Chondrocyte (in vitro differentiated cells): ENCODE measurements at regions not wholly inside any gene's neighbourhood (a gene's known extent, or its start where the extent isn't known, plus 50 kb on each side); places are given as distances from the start of the nearest gene placed in this dataset.

Experiments
- DNase-seq: peaks from one replicate; pipeline ENCODE4 v3.0.0; 2021; ENCODE audit warnings: mixed read lengths, low spot score
- H3K27ac Mint-ChIP-seq: one replicate; pipeline ENCODE4 v1.8.0; 2021; ENCODE audit warnings: mild to moderate bottlenecking, moderate library complexity, mixed read lengths; ENCODE audit not compliant: unreplicated experiment
- H3K27me3 Mint-ChIP-seq: 2 replicates; pipeline ENCODE4 v1.8.0; 2021; ENCODE audit warnings: low read depth, mixed read lengths
- H3K36me3 Mint-ChIP-seq: 2 replicates; pipeline ENCODE4 v1.8.0; 2021; ENCODE audit warnings: low read depth, mixed read lengths
- H3K4me1 Mint-ChIP-seq: 2 replicates; pipeline ENCODE4 v1.8.0; 2021; ENCODE audit warnings: low read depth, mild to moderate bottlenecking, mixed read lengths
- H3K4me3 Mint-ChIP-seq: one replicate; pipeline ENCODE4 v1.8.0; 2021; ENCODE audit warnings: mild to moderate bottlenecking, moderate library complexity, mixed read lengths; ENCODE audit not compliant: unreplicated experiment
- H3K9me3 Mint-ChIP-seq: 2 replicates; pipeline ENCODE4 v1.8.0; 2021; ENCODE audit warnings: low read depth, mixed read lengths
- CTCF ChIP-seq: fragments of 200-600 bp; sonication (generic); IDR thresholded peaks from 2 replicates; pipeline ENCODE4 v1.5.0; 2021; ENCODE audit warnings: antibody characterized with exemption, mild to moderate bottlenecking, moderate library complexity

DNA sequence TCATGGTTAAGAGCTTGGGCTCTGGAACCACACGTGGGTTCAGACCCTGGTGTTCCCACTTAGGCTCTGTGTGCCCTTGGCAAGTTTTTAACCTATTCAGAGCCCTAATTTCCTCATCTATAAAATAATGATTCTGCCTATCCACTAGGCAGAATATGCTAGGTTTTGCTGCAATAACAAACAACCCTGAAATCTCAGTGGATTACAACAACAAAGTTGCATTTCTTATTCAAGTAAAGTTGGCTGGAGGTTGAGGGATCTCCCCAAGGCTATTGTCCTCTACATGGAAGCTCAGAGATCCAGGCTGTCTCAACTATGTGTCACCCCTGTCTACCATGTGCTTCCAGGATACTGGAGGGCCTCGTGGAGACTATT, 275.4 kb upstream of the SIX2 start:
- Mint-ChIP-seq H3K4me1 (peaks cover 70% of the 10 kb centered on the region), H3K27ac (peak overlapping the region; percentile 94), H3K4me3 (no peak overlapping the region), H3K36me3 (peaks cover 1% of the 10 kb centered on the region), H3K9me3 (peaks cover 11% of the 10 kb centered on the region), H3K27me3 (no peaks in the 10 kb centered on the region)
- TF ChIP-seq CTCF = no peak
- no peak for DNase-seq

GRCh38 chr2:45283764-45284620, 274.7 kb upstream of the SIX2 start:
- Mint-ChIP-seq H3K27me3 (no peaks in the 10 kb centered on the region), H3K4me1 (peaks cover 70% of the 10 kb centered on the region), H3K27ac (peak overlapping the region; percentile 94), H3K4me3 (no peak overlapping the region), H3K9me3 (peaks cover 11% of the 10 kb centered on the region), H3K36me3 (peaks cover 1% of the 10 kb centered on the region)
- DNase-seq = no peak
- TF ChIP-seq CTCF = no peak

DNA sequence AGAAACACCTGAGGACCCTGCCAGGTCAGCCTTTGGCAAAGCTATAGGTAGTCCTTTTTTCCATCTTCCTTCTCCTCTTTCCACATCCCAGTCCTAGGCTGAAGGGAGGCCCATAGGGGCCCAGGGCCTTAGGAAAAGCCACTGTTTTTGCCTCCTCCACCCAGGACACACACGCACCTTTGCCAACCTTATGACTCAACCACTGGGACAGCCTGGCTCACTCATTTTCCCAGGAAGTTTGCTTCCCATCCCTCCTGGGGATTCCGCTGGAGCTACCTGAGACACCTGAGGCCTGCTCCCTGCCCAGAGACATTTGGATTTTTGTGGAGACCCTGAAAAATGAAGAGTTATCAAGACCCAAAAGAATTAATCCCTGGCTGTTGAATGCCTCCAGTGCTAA, 273.4 kb upstream of the SIX2 start:
- H3K9me3 Mint-ChIP-seq = peaks cover 11% of the 10 kb centered on the region
- no peak for DNase-seq
- peak overlapping the region; percentile 94 for H3K27ac Mint-ChIP-seq
- no peaks in the 10 kb centered on the region for H3K27me3 Mint-ChIP-seq
- no peak overlapping the region for H3K4me3 Mint-ChIP-seq
- H3K4me1 Mint-ChIP-seq = peaks cover 70% of the 10 kb centered on the region
- H3K36me3 Mint-ChIP-seq = peaks cover 1% of the 10 kb centered on the region
- no peak for TF ChIP-seq CTCF

DNA sequence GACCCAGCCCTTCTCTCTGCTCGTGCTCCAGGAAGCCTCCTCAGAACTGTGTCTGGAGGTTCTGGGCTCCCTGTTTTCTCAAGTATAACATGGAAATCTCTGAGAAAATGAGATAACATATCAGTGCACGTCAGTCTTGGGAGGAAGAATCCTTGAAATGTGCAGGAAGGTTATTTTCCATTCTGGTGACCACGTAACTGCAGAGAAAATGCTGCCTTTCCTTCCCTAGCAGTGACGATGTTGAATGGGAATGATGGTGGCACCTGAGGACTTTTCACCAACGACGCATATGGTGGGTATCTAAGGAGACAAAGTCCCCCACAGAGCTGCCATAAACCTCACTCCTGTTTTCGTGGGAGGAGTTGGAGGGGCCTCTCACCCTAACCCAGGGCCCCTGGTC, 272.1 kb upstream of the SIX2 start:
- H3K9me3 Mint-ChIP-seq = peaks cover 6% of the 10 kb centered on the region
- H3K27me3 Mint-ChIP-seq = no peaks in the 10 kb centered on the region
- peaks cover 73% of the 10 kb centered on the region for H3K4me1 Mint-ChIP-seq
- DNase-seq = no peak
- no peak overlapping the region for H3K4me3 Mint-ChIP-seq
- TF ChIP-seq CTCF = no peak
- no peak overlapping the region for H3K27ac Mint-ChIP-seq
- H3K36me3 Mint-ChIP-seq = peaks cover 1% of the 10 kb centered on the region

- Mint-ChIP-seq H3K27ac (no peak overlapping the region), H3K4me3 (no peak overlapping the region), H3K9me3 (peaks cover 4% of the 10 kb centered on the region), H3K4me1 (peaks cover 73% of the 10 kb centered on the region), H3K27me3 (no peaks in the 10 kb centered on the region), H3K36me3 (peaks cover 1% of the 10 kb centered on the region)
- no peak for TF ChIP-seq CTCF
- no peak for DNase-seq
Observed at GRCh38 chr2:45280794-45281193, 271.5 kb upstream of the SIX2 start.
